ENCODE measurements at regions not wholly inside any gene's neighbourhood (a gene's known extent, or its start where the extent isn't known, plus 50 kb on each side); places are given as distances from the start of the nearest gene placed in this dataset.

DNA sequence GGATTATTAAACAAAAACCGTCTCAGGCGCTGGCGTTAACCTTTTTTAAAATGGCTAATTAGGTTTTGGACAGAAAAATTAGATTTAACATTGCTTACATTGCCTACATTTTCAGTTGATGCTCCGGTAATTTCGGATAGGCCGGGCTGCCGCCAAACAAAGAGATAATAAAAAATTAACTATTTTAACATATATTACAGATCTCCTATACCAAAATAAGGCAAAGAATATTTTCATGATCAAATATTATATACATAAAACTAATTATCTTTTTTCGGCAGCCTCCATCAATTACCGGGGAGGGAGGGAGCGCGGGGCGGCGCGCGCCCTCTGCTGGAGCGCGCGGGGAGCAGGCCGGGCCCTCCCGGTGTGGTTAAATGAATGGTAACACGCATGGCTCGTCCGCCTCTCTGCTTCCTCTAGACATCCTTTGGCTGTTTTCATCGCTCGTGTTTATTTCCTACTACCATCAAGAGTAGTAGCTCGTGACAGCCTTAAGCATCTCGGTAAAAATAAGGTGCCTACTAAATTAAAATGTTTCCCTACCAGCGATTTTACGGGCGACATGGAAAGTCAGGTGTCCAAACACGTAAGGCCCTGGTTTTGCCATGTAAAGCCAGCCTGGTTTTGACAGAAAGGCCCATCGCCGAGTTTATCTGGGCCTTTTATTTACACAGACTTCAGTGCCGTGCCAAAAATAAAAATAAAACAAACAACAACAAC, 52.4 kb upstream of the TMEM33 start:
- FAIRE-seq (peak; percentile 15), DNase-seq (ENCODE audit: low read depth, low spot score) (peak; percentile 35)
- H3K36me3 ChIP-seq (ENCODE audit: control insufficient read depth in 2 of 2, extremely low read depth in 1 of 2, insufficient read depth in 2 of 2, low read length in 2 of 2), result no peaks in the 10 kb centered on the region
- peaks cover 51 to 90% of the 10 kb centered on the region in 2 experiments for H3K27me3 ChIP-seq (ENCODE audit: control insufficient read depth in 2 of 2, insufficient read depth in 2 of 2, low read length in 2 of 2)
- no peak overlapping the region for H3K27ac ChIP-seq (ENCODE audit: insufficient read depth, low read depth, low read length)
- no peak overlapping the region for H2AFZ ChIP-seq (ENCODE audit: low read depth, low read length)
- no peaks in the 10 kb centered on the region for H3K9me1 ChIP-seq (replicated peaks; ENCODE audit: control insufficient read depth, extremely low read depth, insufficient read depth, low read length)
- CTCF ChIA-PET, result interaction anchor here (1.3 to 2.9 kb wide), 3 partner anchors 192 to 624 kb away, joined by 4 to 9 read pairs (median 5); no protein-coding TSS in a partner anchor
- no peaks in the 10 kb centered on the region for H3K9me3 ChIP-seq (replicated peaks; ENCODE audit: control insufficient read depth, insufficient read depth, low read length)
- no peak overlapping the region for H3K9ac ChIP-seq (replicated peaks; ENCODE audit: extremely low read depth, insufficient read depth, low read length)
- POLR2A ChIA-PET, result no interaction called here
- intact Hi-C loops (cut with micrococcal nuclease), result loop anchor here (1.0 to 5.0 kb wide), 3 partner anchors 135 to 601 kb away; partner anchors contain the start of gene PHOX2B
- no TSS peak for BruUV-seq (replicated peaks)
- H3K4me2 ChIP-seq (ENCODE audit: insufficient read depth, low read length), result peak overlapping the region; percentile 66
- no peak for TF ChIP-seq MYC (IDR thresholded peaks at IDR 0.05; ENCODE audit: low read depth, low read length)
- no peak for TF ChIP-seq EZH2 (IDR thresholded peaks at IDR 0.05; ENCODE audit: borderline replicate concordance, low read depth, low read length, severe bottlenecking)
- TF ChIP-seq, protein P1, sequence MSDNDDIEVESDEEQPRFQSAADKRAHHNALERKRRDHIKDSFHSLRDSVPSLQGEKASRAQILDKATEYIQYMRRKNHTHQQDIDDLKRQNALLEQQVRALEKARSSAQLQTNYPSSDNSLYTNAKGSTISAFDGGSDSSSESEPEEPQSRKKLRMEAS (IDR thresholded peaks at IDR 0.05; ENCODE audit: insufficient read depth, insufficient read length), result no peak
- no peak for TF ChIP-seq POLR2AphosphoS5 (IDR thresholded peaks at IDR 0.05; ENCODE audit: insufficient read depth, low read depth, low read length)
- TF ChIP-seq, protein P2, sequence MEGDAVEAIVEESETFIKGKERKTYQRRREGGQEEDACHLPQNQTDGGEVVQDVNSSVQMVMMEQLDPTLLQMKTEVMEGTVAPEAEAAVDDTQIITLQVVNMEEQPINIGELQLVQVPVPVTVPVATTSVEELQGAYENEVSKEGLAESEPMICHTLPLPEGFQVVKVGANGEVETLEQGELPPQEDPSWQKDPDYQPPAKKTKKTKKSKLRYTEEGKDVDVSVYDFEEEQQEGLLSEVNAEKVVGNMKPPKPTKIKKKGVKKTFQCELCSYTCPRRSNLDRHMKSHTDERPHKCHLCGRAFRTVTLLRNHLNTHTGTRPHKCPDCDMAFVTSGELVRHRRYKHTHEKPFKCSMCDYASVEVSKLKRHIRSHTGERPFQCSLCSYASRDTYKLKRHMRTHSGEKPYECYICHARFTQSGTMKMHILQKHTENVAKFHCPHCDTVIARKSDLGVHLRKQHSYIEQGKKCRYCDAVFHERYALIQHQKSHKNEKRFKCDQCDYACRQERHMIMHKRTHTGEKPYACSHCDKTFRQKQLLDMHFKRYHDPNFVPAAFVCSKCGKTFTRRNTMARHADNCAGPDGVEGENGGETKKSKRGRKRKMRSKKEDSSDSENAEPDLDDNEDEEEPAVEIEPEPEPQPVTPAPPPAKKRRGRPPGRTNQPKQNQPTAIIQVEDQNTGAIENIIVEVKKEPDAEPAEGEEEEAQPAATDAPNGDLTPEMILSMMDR (IDR thresholded peaks at IDR 0.05; ENCODE audit: extremely low read depth in 1 of 2, insufficient read depth in 1 of 2, low read depth in 1 of 2, low read length in 2 of 2), result peak; percentile 89 to 90
- no peak overlapping the region for H3K4me3 ChIP-seq (replicated peaks in 1 of 3; ENCODE audit: insufficient read depth in 1 of 3, low read depth in 1 of 3, low read length in 3 of 3)
- dilution Hi-C loops (cut with MboI; ENCODE audit: extremely low pct_ligation_motif_present, low sequenced_read_pairs), result no loop called here
- peaks cover 6% of the 10 kb centered on the region for H3K4me1 ChIP-seq (ENCODE audit: control insufficient read depth, extremely low read depth, insufficient read depth, low read length)
- no peaks in the 10 kb centered on the region for H4K20me1 ChIP-seq (replicated peaks; ENCODE audit: control insufficient read depth, extremely low read depth, insufficient read depth, low read length)
- H3K79me2 ChIP-seq (ENCODE audit: control insufficient read depth, insufficient read depth, low read length), result no peaks in the 10 kb centered on the region
